ENCODE measurements at regions not wholly inside any gene's neighbourhood (a gene's known extent, or its start where the extent isn't known, plus 50 kb on each side); places are given as distances from the start of the nearest gene placed in this dataset.
"Not testable (repeated sequence)": the region's sequence is repeated elsewhere in the genome, so short reads cannot be mapped to it uniquely, and the experiment has no call there.

DNA sequence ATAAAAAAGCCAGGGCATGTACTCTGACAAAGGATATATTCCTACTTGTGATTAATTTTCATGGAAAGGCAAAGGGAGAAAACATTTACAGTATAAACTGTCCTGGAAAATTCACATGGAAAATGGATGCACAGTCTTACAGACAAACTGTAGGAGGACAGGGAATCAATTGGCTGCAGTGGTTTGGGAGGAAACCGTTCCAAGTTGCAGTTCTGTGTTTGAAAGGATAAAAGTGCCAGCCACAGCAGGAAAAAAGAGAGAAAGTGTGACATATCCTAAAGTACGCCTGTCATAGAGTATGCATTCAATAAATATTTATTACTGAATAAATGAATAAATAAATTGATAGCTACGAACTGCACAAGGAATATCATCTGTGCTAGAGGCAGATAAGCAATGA lies 462.9 kb downstream of the RAB38 start:
- Histone ChIP-seq H3K27me3 (ENCODE audit: control insufficient read depth, insufficient read depth, low read length) (no peaks in the 10 kb centered on the region), H3K9me3 (ENCODE audit: control insufficient read depth, insufficient read depth, low read depth, low read length) (no peaks in the 10 kb centered on the region), H4K20me1 (ENCODE audit: control insufficient read depth, extremely low read depth, insufficient read depth, low read length) (no peaks in the 10 kb centered on the region), H3K36me3 (ENCODE audit: control insufficient read depth, insufficient read depth, low read length) (no peaks in the 10 kb centered on the region), H2AFZ (ENCODE audit: low read length) (no peak overlapping the region), H3K9ac (ENCODE audit: insufficient read depth, low read length) (no peak overlapping the region), H3K4me3 (replicated peaks in 1 of 4; ENCODE audit: control extremely low read depth in 1 of 4, insufficient read depth in 1 of 4, low read depth in 3 of 4, low read length in 4 of 4) (no peak overlapping the region), H3K27ac (ENCODE audit: insufficient read depth, low read length) (no peak overlapping the region), H3K4me2 (ENCODE audit: extremely low read depth, insufficient read depth, low read length) (no peak overlapping the region), H3K79me2 (ENCODE audit: control insufficient read depth, insufficient read depth, low read length) (no peaks in the 10 kb centered on the region), H3K4me1 (ENCODE audit: control insufficient read depth, extremely low read depth, insufficient read depth, low read length) (no peaks in the 10 kb centered on the region)
- TF ChIP-seq EZH2 (IDR thresholded peaks at IDR 0.05; ENCODE audit: low read length, missing control alignments), result no peak
- TF ChIP-seq, protein P1, sequence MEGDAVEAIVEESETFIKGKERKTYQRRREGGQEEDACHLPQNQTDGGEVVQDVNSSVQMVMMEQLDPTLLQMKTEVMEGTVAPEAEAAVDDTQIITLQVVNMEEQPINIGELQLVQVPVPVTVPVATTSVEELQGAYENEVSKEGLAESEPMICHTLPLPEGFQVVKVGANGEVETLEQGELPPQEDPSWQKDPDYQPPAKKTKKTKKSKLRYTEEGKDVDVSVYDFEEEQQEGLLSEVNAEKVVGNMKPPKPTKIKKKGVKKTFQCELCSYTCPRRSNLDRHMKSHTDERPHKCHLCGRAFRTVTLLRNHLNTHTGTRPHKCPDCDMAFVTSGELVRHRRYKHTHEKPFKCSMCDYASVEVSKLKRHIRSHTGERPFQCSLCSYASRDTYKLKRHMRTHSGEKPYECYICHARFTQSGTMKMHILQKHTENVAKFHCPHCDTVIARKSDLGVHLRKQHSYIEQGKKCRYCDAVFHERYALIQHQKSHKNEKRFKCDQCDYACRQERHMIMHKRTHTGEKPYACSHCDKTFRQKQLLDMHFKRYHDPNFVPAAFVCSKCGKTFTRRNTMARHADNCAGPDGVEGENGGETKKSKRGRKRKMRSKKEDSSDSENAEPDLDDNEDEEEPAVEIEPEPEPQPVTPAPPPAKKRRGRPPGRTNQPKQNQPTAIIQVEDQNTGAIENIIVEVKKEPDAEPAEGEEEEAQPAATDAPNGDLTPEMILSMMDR (conservative IDR thresholded peaks at IDR 0.05 in 1 of 2, IDR thresholded peaks at IDR 0.05 in 1 of 2; ENCODE audit: low read depth in 1 of 2, low read length in 2 of 2), result no peak
- DNase-seq (ENCODE audit: low read depth in 2 of 2), result no peak

DNA sequence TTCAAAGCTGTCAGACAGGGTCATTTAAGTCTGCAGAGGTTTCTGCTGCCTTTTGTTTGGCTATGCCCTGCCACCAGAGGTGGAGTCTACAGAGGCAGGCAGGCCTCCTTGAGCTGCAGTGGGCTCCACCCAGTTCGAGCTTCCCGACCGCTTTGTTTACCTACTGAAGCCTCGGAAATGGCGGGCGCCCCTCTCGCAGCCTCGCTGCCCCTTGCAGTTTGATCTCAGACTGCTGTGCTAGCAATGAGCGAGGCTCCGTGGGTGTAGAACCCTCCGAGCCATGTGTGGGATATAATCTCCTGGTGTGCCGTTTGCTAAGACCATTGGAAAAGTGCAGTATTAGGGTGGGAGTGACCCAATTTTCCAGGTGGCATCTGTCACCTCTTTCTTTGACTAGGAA lies 471.7 kb downstream of the RAB38 start:
- not testable (repeated sequence) for H3K36me3 ChIP-seq (ENCODE audit: control insufficient read depth, insufficient read depth, low read length); H3K4me3 ChIP-seq (replicated peaks in 1 of 4; ENCODE audit: control extremely low read depth in 1 of 4, insufficient read depth in 1 of 4, low read depth in 3 of 4, low read length in 4 of 4); H3K4me2 ChIP-seq (ENCODE audit: extremely low read depth, insufficient read depth, low read length); H4K20me1 ChIP-seq (ENCODE audit: control insufficient read depth, extremely low read depth, insufficient read depth, low read length); H2AFZ ChIP-seq (ENCODE audit: low read length); H3K27me3 ChIP-seq (ENCODE audit: control insufficient read depth, insufficient read depth, low read length); H3K9me3 ChIP-seq (ENCODE audit: control insufficient read depth, insufficient read depth, low read depth, low read length); H3K27ac ChIP-seq (ENCODE audit: insufficient read depth, low read length); DNase-seq (ENCODE audit: low read depth in 2 of 2); H3K79me2 ChIP-seq (ENCODE audit: control insufficient read depth, insufficient read depth, low read length); H3K4me1 ChIP-seq (ENCODE audit: control insufficient read depth, extremely low read depth, insufficient read depth, low read length); H3K9ac ChIP-seq (ENCODE audit: insufficient read depth, low read length)

DNA sequence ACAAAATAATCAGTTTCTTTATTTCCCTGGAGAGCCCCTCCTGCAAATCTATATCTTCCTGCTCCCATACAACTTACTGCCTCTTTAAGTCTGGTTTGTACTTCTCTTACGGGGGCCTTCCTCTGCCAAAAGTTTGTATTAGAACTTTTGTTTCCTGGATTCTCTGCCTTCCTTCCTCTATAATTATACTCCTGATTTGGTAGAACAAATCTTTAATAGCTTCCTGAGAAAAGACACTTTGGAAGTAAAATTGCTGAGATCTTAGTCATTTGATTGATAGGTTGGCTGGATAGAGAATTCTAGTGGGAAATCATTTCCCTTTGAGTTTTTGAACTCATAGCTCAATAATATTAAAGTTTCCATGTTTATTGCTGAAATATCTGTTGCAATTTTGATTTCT lies 499.2 kb downstream of the RAB38 start:
- Histone ChIP-seq H2AFZ (ENCODE audit: low read length) (no peak overlapping the region), H3K4me3 (replicated peaks in 1 of 4; ENCODE audit: control extremely low read depth in 1 of 4, insufficient read depth in 1 of 4, low read depth in 3 of 4, low read length in 4 of 4) (no peak overlapping the region), H3K79me2 (ENCODE audit: control insufficient read depth, insufficient read depth, low read length) (no peaks in the 10 kb centered on the region), H4K20me1 (ENCODE audit: control insufficient read depth, extremely low read depth, insufficient read depth, low read length) (no peaks in the 10 kb centered on the region), H3K27me3 (ENCODE audit: control insufficient read depth, insufficient read depth, low read length) (no peaks in the 10 kb centered on the region), H3K9me3 (ENCODE audit: control insufficient read depth, insufficient read depth, low read depth, low read length) (no peaks in the 10 kb centered on the region), H3K4me1 (ENCODE audit: control insufficient read depth, extremely low read depth, insufficient read depth, low read length) (no peaks in the 10 kb centered on the region), H3K36me3 (ENCODE audit: control insufficient read depth, insufficient read depth, low read length) (no peaks in the 10 kb centered on the region), H3K4me2 (ENCODE audit: extremely low read depth, insufficient read depth, low read length) (no peak overlapping the region), H3K9ac (ENCODE audit: insufficient read depth, low read length) (no peak overlapping the region), H3K27ac (ENCODE audit: insufficient read depth, low read length) (no peak overlapping the region)
- TF ChIP-seq, protein P1 (conservative IDR thresholded peaks at IDR 0.05 in 1 of 2, IDR thresholded peaks at IDR 0.05 in 1 of 2; ENCODE audit: low read depth in 1 of 2, low read length in 2 of 2), result no peak
- TF ChIP-seq EZH2 (IDR thresholded peaks at IDR 0.05; ENCODE audit: low read length, missing control alignments), result no peak
- DNase-seq (ENCODE audit: low read depth in 2 of 2), result no peak

DNA sequence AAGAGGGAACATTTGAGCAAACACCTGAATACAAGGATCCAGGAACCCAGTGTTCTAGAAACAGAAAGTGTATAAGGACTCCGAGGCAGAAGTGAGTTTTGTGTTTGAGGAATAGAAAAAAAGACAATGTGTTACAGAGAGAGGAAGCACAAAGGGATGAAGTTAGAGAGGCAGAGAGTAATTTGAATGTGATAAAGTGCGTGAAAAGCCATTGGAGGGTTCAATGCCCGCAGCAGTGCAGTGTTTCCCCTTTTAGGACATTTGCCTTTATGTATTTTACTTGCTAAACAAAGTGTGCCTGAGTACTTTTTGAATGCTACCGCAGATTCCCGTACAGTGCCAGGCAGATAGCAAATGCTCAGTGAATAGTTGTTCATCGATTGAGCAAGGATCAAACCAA lies 508.5 kb downstream of the RAB38 start:
- no peak for DNase-seq (ENCODE audit: low read depth in 2 of 2)
- H3K36me3 ChIP-seq (ENCODE audit: control insufficient read depth, insufficient read depth, low read length), result no peaks in the 10 kb centered on the region
- H3K4me1 ChIP-seq (ENCODE audit: control insufficient read depth, extremely low read depth, insufficient read depth, low read length), result no peaks in the 10 kb centered on the region
- H4K20me1 ChIP-seq (ENCODE audit: control insufficient read depth, extremely low read depth, insufficient read depth, low read length), result no peaks in the 10 kb centered on the region
- H3K9me3 ChIP-seq (ENCODE audit: control insufficient read depth, insufficient read depth, low read depth, low read length), result no peaks in the 10 kb centered on the region
- no peaks in the 10 kb centered on the region for H3K27me3 ChIP-seq (ENCODE audit: control insufficient read depth, insufficient read depth, low read length)
- no peak overlapping the region for H3K4me2 ChIP-seq (ENCODE audit: extremely low read depth, insufficient read depth, low read length)
- TF ChIP-seq EZH2 (IDR thresholded peaks at IDR 0.05; ENCODE audit: low read length, missing control alignments), result no peak
- TF ChIP-seq, protein P1 (conservative IDR thresholded peaks at IDR 0.05 in 1 of 2, IDR thresholded peaks at IDR 0.05 in 1 of 2; ENCODE audit: low read depth in 1 of 2, low read length in 2 of 2), result no peak
- H2AFZ ChIP-seq (ENCODE audit: low read length), result no peak overlapping the region
- H3K79me2 ChIP-seq (ENCODE audit: control insufficient read depth, insufficient read depth, low read length), result no peaks in the 10 kb centered on the region
- H3K9ac ChIP-seq (ENCODE audit: insufficient read depth, low read length), result no peak overlapping the region
- H3K4me3 ChIP-seq (replicated peaks in 1 of 4; ENCODE audit: control extremely low read depth in 1 of 4, insufficient read depth in 1 of 4, low read depth in 3 of 4, low read length in 4 of 4), result no peak overlapping the region
- no peak overlapping the region for H3K27ac ChIP-seq (ENCODE audit: insufficient read depth, low read length)
